SK-N-SH (cell line): ENCODE measurements at regions not wholly inside any gene's neighbourhood (a gene's known extent, or its start where the extent isn't known, plus 50 kb on each side); places are given as distances from the start of the nearest gene placed in this dataset.

Experiments
- CTCF ChIA-PET: fragments of 300-600, 350-600 bp; formaldehyde crosslinking; extraction: SDS; loops from one replicate; lab custom pipeline; 2021; lab: Yijun Ruan, JAX
- POLR2A ChIA-PET: fragments of 350-600 bp; sonication (Branson Sonifier 250); formaldehyde crosslinking; extraction: SDS; loops from one replicate; lab custom pipeline; 2020; ENCODE audit warnings: antibody characterized with exemption, inconsistent platforms; lab: Yijun Ruan, JAX
- DNase-seq: peaks from one replicate; pipeline ENCODE4 v3.0.0; 2012
- H2AFZ ChIP-seq: fragments of 200-600 bp; sonication (generic); 2 replicates; pipeline ENCODE4 v1.8.1; 2016; ENCODE audit warnings: antibody characterized with exemption, mild to moderate bottlenecking, low read depth
- H3F3A ChIP-seq: fragments of 200-600 bp; sonication (generic); replicated peaks from 2 replicates; pipeline ENCODE3; 2016; ENCODE audit warnings: antibody characterized with exemption, mild to moderate bottlenecking; ENCODE audit not compliant: insufficient read depth
- H3K27ac ChIP-seq, 2 experiments: fragments of 200-500 bp in 1 of 2; fragments of 200-600 bp in 1 of 2; sonication (Bioruptor generic) in 1 of 2; sonication (generic), shearing (Covaris generic) in 1 of 2; 2 replicates each; pipeline versions ENCODE4 v1.5.1 to v1.6.1; 2014 to 2016; ENCODE audit warnings: low read depth in 2 of 2, inconsistent platforms in 1 of 2, low read length in 1 of 2, mild to moderate bottlenecking in 1 of 2, mixed read lengths in 1 of 2
- H3K27me3 ChIP-seq: fragments of 200-600 bp; sonication (generic), shearing (Covaris generic); 2 replicates; pipeline ENCODE4 v1.6.1; 2016; ENCODE audit warnings: mixed run types; ENCODE audit not compliant: insufficient read depth
- H3K36me3 ChIP-seq, 2 experiments: fragments of 200-500 bp in 1 of 2; fragments of 200-600 bp in 1 of 2; sonication (Bioruptor generic) in 1 of 2; sonication (generic) in 1 of 2; replicated peaks in 1 of 2; 2 replicates each; pipeline versions ENCODE3 to v1.5.1; 2014 to 2016; ENCODE audit warnings: low read length in 1 of 2, mild to moderate bottlenecking in 1 of 2; ENCODE audit not compliant: insufficient read depth in 2 of 2, control insufficient read depth in 1 of 2
- H3K4me1 ChIP-seq, 2 experiments: fragments of 200-500 bp in 1 of 2; fragments of 200-600 bp in 1 of 2; sonication (Bioruptor generic) in 1 of 2; sonication (generic), shearing (Covaris generic) in 1 of 2; 2 replicates each; pipeline versions ENCODE4 v1.5.1 to v1.6.1; 2014 to 2016; ENCODE audit warnings: low read depth in 1 of 2, low read length in 1 of 2, mixed run types in 1 of 2; ENCODE audit not compliant: insufficient read depth in 2 of 2, control insufficient read depth in 1 of 2
- H3K4me2 ChIP-seq: fragments of 200-600 bp; sonication (generic), shearing (Covaris generic); 2 replicates; pipeline ENCODE4 v1.6.1; 2017; ENCODE audit warnings: mixed run types
- H3K4me3 ChIP-seq, 2 experiments: fragments of 200-500 bp in 1 of 2; fragments of 200-600 bp in 1 of 2; sonication (Bioruptor generic) in 1 of 2; sonication (generic), shearing (Covaris generic) in 1 of 2; 2 replicates each; pipeline versions ENCODE4 v1.5.1 to v1.8.1; 2014 to 2016; ENCODE audit warnings: low read depth in 2 of 2, inconsistent platforms in 1 of 2, low read length in 1 of 2, mild to moderate bottlenecking in 1 of 2, mixed read lengths in 1 of 2, moderate library complexity in 1 of 2
- H3K79me2 ChIP-seq: fragments of 200-600 bp; sonication (generic); 2 replicates; pipeline ENCODE4 v1.8.1; 2017; ENCODE audit warnings: mild to moderate bottlenecking; ENCODE audit not compliant: insufficient read depth
- H3K9ac ChIP-seq: fragments of 200-600 bp; sonication (generic); 2 replicates; pipeline ENCODE4 v1.6.1; 2017; ENCODE audit warnings: mixed run types
- H3K9me2 ChIP-seq: fragments of 200-600 bp; sonication (generic); 2 replicates; pipeline ENCODE4 v1.6.1; 2017; ENCODE audit warnings: mixed run types
- H3K9me3 ChIP-seq: fragments of 200-600 bp; sonication (generic); 2 replicates; pipeline ENCODE4 v1.6.1; 2017; ENCODE audit warnings: mixed run types, mild to moderate bottlenecking, moderate library complexity
- H4K20me1 ChIP-seq: fragments of 200-600 bp; sonication (generic); 2 replicates; pipeline ENCODE4 v1.6.1; 2017; ENCODE audit warnings: mild to moderate bottlenecking, mixed run types; ENCODE audit not compliant: insufficient read depth
- CHD2 ChIP-seq: fragments of 150-350 bp; IDR thresholded peaks from 2 replicates; pipeline ENCODE4 v1.6.1; 2018; ENCODE audit warnings: low read length; ENCODE audit not compliant: partially characterized antibody
- EP300 ChIP-seq, 2 experiments: IDR thresholded peaks; 2 replicates each; pipeline versions ENCODE4 v1.4.0 to v1.6.1; 2012; ENCODE audit warnings: borderline replicate concordance in 1 of 2, low read depth in 1 of 2, low read length in 1 of 2
- EZH2phosphoT487 ChIP-seq: fragments of 200-600 bp; sonication (generic); IDR thresholded peaks from 2 replicates; pipeline ENCODE4 v1.6.1; 2017; ENCODE audit warnings: low read depth, mixed run types, mild to moderate bottlenecking, antibody characterized with exemption, moderate library complexity, borderline replicate concordance
- FOXM1 ChIP-seq: IDR thresholded peaks from 2 replicates; pipeline ENCODE4 v1.4.0; 2012; ENCODE audit warnings: low read depth, mild to moderate bottlenecking
- MXI1 ChIP-seq: IDR thresholded peaks from 2 replicates; pipeline ENCODE4 v1.6.1; 2012; ENCODE audit warnings: mild to moderate bottlenecking, low read depth, low read length, improper control_type of control experiment
- NFIC ChIP-seq: IDR thresholded peaks from 2 replicates; pipeline ENCODE4 v1.4.0; 2012; ENCODE audit warnings: borderline replicate concordance
- NRF1 ChIP-seq: IDR thresholded peaks from 2 replicates; pipeline ENCODE4 v1.6.1; 2012; ENCODE audit warnings: low read depth, mild to moderate bottlenecking, low read length
- RAD21 ChIP-seq: IDR thresholded peaks from 2 replicates; pipeline ENCODE4 v1.6.1; 2012; ENCODE audit warnings: mild to moderate bottlenecking, low read length
- RFX5 ChIP-seq: IDR thresholded peaks from 2 replicates; pipeline ENCODE4 v1.6.1; 2012; ENCODE audit warnings: mild to moderate bottlenecking, improper control_type of control experiment, low read length
- RXRA ChIP-seq: IDR thresholded peaks from 2 replicates; pipeline ENCODE4 v1.4.0; 2012; ENCODE audit warnings: low read depth, mild to moderate bottlenecking, borderline replicate concordance
- TCF12 ChIP-seq: IDR thresholded peaks from 2 replicates; pipeline ENCODE4 v1.4.0; 2012
- TEAD4 ChIP-seq: IDR thresholded peaks from 2 replicates; pipeline ENCODE4 v1.4.0; 2012; ENCODE audit warnings: mild to moderate bottlenecking, borderline replicate concordance; ENCODE audit not compliant: insufficient read depth
- WGBS: methylation state at CpG from one replicate; pipeline ENCODE4 v1.1.6; 2017; ENCODE audit warnings: low lambda C conversion rate; 5-methylcytosine and 5-hydroxymethylcytosine counted together
- TF ChIP-seq, protein P1 (sequence below): fragments of 150-350 bp; IDR thresholded peaks from 2 replicates; pipeline ENCODE4 v1.6.1; 2016; ENCODE audit warnings: mild to moderate bottlenecking, low read depth, low read length
- TF ChIP-seq, protein P2 (sequence below): IDR thresholded peaks from 2 replicates; pipeline ENCODE4; 2012
- TF ChIP-seq, protein P3 (sequence below): IDR thresholded peaks from 2 replicates; pipeline ENCODE4 v1.4.0; 2012; ENCODE audit warnings: low read depth
- TF ChIP-seq, protein P4 (sequence below): IDR thresholded peaks from 2 replicates; pipeline ENCODE4 v1.4.0; 2012; ENCODE audit warnings: low read depth, borderline replicate concordance
- TF ChIP-seq, protein P5 (sequence below): fragments of 150-350 bp; IDR thresholded peaks from 2 replicates; pipeline ENCODE4 v1.6.1; 2017; ENCODE audit warnings: antibody characterized with exemption, low read length, low read depth, borderline replicate concordance
- TF ChIP-seq, protein P6 (sequence below): IDR thresholded peaks from 2 replicates; pipeline ENCODE4 v1.6.1; 2012; ENCODE audit warnings: mild to moderate bottlenecking, low read depth, low read length, moderate library complexity

DNA sequence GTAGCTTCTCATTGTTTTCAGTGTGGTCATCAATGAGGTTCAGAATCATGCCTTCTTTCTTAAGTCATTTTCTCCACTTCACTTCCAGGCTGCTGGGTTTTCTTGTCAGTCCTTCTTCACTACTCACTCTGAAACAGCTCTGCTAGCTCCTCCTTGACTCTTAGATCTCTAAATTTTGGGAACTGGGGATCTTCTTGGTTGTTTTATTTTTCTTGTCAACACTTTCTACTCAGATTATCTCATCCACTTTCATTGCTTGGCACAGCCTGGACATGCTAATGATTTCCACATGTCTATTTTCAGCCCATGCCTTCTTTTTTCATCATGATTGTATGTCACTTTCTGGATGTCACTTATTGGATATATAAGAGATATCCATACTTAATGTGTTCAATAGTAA, 517.8 kb upstream of the DSEL start:
- no peaks in the 10 kb centered on the region for H3K9me3 ChIP-seq
- H2AFZ ChIP-seq, result no peak overlapping the region
- H3K4me2 ChIP-seq, result no peak overlapping the region
- no peaks in the 10 kb centered on the region for H3K36me3 ChIP-seq
- peaks cover 0 to 7% of the 10 kb centered on the region in 2 experiments; a peak in 2 of 4 replicates for H3K4me1 ChIP-seq
- H3K9ac ChIP-seq, result no peak overlapping the region
- POLR2A ChIA-PET, result no interaction called here
- no peaks in the 10 kb centered on the region for H3K27me3 ChIP-seq
- no peaks in the 10 kb centered on the region for H3K9me2 ChIP-seq
- no peaks in the 10 kb centered on the region for H3K79me2 ChIP-seq
- H3K27ac ChIP-seq, result no peak overlapping the region
- peak; percentile 64 for TF ChIP-seq TCF12
- TF ChIP-seq, protein P1, sequence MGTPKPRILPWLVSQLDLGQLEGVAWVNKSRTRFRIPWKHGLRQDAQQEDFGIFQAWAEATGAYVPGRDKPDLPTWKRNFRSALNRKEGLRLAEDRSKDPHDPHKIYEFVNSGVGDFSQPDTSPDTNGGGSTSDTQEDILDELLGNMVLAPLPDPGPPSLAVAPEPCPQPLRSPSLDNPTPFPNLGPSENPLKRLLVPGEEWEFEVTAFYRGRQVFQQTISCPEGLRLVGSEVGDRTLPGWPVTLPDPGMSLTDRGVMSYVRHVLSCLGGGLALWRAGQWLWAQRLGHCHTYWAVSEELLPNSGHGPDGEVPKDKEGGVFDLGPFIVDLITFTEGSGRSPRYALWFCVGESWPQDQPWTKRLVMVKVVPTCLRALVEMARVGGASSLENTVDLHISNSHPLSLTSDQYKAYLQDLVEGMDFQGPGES, result no peak
- H3F3A ChIP-seq, result no peaks in the 10 kb centered on the region
- CTCF ChIA-PET, result interaction anchor here (0.9 to 1.6 kb wide), 2 partner anchors 10 to 103 kb away, joined by 3 to 4 read pairs; no protein-coding TSS in a partner anchor
- no peaks in the 10 kb centered on the region for H4K20me1 ChIP-seq
- DNase-seq, result peak; percentile 4
- no peak overlapping the region for H3K4me3 ChIP-seq

DNA sequence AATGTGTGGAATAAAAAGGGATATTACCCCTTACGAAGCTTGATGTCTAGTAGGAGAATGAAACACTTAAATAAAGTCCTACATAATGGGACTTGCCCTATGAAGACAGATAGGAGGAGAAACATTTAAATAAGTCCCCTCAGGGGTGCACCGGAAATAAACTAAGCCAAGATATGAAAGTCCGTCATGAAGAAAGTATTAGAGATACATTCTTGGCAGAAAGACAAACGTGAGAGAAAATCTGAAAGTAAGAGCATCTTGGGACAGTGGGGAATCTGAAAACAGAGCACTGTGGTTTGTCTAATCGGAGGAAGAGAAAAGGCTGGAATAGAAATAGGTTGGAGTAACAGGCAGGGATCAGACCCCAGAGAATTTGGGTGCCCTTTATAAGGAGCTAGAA, 516.9 kb upstream of the DSEL start:
- Histone ChIP-seq H3K9me2 (no peaks in the 10 kb centered on the region), H3K27ac (no peak overlapping the region), H3K9me3 (no peaks in the 10 kb centered on the region), H2AFZ (no peak overlapping the region), H3K9ac (no peak overlapping the region), H3K4me2 (no peak overlapping the region), H3K27me3 (no peaks in the 10 kb centered on the region), H3K4me3 (no peak overlapping the region), H3F3A (no peaks in the 10 kb centered on the region), H4K20me1 (no peaks in the 10 kb centered on the region), H3K79me2 (no peaks in the 10 kb centered on the region), H3K36me3 (no peaks in the 10 kb centered on the region), H3K4me1 (peaks cover 0 to 7% of the 10 kb centered on the region in 2 experiments; a peak in 2 of 4 replicates)
- CTCF ChIA-PET, result interaction anchor here (0.7 to 1.0 kb wide), 3 partner anchors 10 to 31 kb away, joined by 3 read pairs; no protein-coding TSS in a partner anchor
- POLR2A ChIA-PET, result no interaction called here
- 77% methylated on average over 5 of the region's 5 CpGs for WGBS
- no peak for DNase-seq
- no peak for TF ChIP-seq EP300 (IDR thresholded peaks at IDR 0.05; ENCODE audit: borderline replicate concordance in 1 of 2, low read depth in 1 of 2, low read length in 1 of 2)
- TF ChIP-seq TEAD4, result no peak
- TF ChIP-seq, protein P1, result no peak
- TF ChIP-seq, protein P2, sequence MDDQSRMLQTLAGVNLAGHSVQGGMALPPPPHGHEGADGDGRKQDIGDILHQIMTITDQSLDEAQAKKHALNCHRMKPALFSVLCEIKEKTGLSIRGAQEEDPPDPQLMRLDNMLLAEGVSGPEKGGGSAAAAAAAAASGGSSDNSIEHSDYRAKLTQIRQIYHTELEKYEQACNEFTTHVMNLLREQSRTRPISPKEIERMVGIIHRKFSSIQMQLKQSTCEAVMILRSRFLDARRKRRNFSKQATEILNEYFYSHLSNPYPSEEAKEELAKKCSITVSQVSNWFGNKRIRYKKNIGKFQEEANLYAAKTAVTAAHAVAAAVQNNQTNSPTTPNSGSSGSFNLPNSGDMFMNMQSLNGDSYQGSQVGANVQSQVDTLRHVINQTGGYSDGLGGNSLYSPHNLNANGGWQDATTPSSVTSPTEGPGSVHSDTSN, result no peak
- TF ChIP-seq, protein P3, sequence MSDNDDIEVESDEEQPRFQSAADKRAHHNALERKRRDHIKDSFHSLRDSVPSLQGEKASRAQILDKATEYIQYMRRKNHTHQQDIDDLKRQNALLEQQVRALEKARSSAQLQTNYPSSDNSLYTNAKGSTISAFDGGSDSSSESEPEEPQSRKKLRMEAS, result no peak
- TF ChIP-seq TCF12, result no peak
- no peak for TF ChIP-seq RXRA
- TF ChIP-seq, protein P4, sequence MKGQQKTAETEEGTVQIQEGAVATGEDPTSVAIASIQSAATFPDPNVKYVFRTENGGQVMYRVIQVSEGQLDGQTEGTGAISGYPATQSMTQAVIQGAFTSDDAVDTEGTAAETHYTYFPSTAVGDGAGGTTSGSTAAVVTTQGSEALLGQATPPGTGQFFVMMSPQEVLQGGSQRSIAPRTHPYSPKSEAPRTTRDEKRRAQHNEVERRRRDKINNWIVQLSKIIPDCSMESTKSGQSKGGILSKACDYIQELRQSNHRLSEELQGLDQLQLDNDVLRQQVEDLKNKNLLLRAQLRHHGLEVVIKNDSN, result no peak
- no peak for TF ChIP-seq FOXM1
- no peak for TF ChIP-seq NFIC
- TF ChIP-seq, protein P5, sequence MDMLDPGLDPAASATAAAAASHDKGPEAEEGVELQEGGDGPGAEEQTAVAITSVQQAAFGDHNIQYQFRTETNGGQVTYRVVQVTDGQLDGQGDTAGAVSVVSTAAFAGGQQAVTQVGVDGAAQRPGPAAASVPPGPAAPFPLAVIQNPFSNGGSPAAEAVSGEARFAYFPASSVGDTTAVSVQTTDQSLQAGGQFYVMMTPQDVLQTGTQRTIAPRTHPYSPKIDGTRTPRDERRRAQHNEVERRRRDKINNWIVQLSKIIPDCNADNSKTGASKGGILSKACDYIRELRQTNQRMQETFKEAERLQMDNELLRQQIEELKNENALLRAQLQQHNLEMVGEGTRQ, result no peak
- TF ChIP-seq RAD21, result no peak
- TF ChIP-seq MXI1, result no peak
- TF ChIP-seq CHD2, result no peak
- TF ChIP-seq EZH2phosphoT487, result no peak
- TF ChIP-seq, protein P6, sequence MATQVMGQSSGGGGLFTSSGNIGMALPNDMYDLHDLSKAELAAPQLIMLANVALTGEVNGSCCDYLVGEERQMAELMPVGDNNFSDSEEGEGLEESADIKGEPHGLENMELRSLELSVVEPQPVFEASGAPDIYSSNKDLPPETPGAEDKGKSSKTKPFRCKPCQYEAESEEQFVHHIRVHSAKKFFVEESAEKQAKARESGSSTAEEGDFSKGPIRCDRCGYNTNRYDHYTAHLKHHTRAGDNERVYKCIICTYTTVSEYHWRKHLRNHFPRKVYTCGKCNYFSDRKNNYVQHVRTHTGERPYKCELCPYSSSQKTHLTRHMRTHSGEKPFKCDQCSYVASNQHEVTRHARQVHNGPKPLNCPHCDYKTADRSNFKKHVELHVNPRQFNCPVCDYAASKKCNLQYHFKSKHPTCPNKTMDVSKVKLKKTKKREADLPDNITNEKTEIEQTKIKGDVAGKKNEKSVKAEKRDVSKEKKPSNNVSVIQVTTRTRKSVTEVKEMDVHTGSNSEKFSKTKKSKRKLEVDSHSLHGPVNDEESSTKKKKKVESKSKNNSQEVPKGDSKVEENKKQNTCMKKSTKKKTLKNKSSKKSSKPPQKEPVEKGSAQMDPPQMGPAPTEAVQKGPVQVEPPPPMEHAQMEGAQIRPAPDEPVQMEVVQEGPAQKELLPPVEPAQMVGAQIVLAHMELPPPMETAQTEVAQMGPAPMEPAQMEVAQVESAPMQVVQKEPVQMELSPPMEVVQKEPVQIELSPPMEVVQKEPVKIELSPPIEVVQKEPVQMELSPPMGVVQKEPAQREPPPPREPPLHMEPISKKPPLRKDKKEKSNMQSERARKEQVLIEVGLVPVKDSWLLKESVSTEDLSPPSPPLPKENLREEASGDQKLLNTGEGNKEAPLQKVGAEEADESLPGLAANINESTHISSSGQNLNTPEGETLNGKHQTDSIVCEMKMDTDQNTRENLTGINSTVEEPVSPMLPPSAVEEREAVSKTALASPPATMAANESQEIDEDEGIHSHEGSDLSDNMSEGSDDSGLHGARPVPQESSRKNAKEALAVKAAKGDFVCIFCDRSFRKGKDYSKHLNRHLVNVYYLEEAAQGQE, result no peak
- TF ChIP-seq RFX5, result no peak
- no peak for TF ChIP-seq NRF1
